K562 (cell line): ENCODE measurements at regions not wholly inside any gene's neighbourhood (a gene's known extent, or its start where the extent isn't known, plus 50 kb on each side); places are given as distances from the start of the nearest gene placed in this dataset.

Source experiments
- ATAC-seq: fragments of 200-7000 bp; cut with Tn5 transposase; 3 replicates; pipeline ENCODE4 v1.9.1; 2020; ENCODE audit warnings: moderate library complexity
- BruUV-seq: library from RNA; stranded (reverse); fragments of 400-500 nt; replicated peaks from 2 replicates; lab custom pipeline; 2021; lab: Mats Ljungman, UMichigan
- CTCF ChIA-PET: fragments of 300-600 bp; formaldehyde crosslinking; extraction: SDS; loops from one replicate; lab custom pipeline; 2021; ENCODE audit warnings: low intra/inter-chr PET ratio; lab: Yijun Ruan, JAX
- POLR2A ChIA-PET: fragments of 300-600, 350-650 bp; sonication (Branson Sonifier 250); formaldehyde crosslinking; extraction: SDS; loops from one replicate; lab custom pipeline; 2021; ENCODE audit warnings: antibody characterized with exemption, inconsistent platforms; lab: Yijun Ruan, JAX
- DNase-seq, 4 experiments: peaks; one replicate each; pipeline versions ENCODE4 v3.0.0 to v3.0.0-alpha.2; 2011 to 2018; ENCODE audit warnings: low spot score in 3 of 4, mixed read lengths in 3 of 4; ENCODE audit errors: extremely low read depth in 1 of 4
- FAIRE-seq: peaks from 2 replicates; lab custom pipeline; 2011; peaks lifted over from hg19 to GRCh38; lab: Jason Lieb, UNC
- H2AFZ ChIP-seq: 2 replicates; pipeline ENCODE4 v1.6.0; 2011; ENCODE audit warnings: low read depth, low read length, control low read depth, inconsistent platforms
- H3K27ac ChIP-seq: fragments of 200-600 bp; 3 replicates; pipeline ENCODE4 v1.8.0; 2011; ENCODE audit warnings: low read depth, mild to moderate bottlenecking, control low read depth, inconsistent platforms, low read length, moderate library complexity, mixed read lengths; ENCODE audit errors: extremely low read depth
- H3K27me3 ChIP-seq, 2 experiments: fragments of 300-600 bp in 1 of 2; 2 replicates in 1 of 2; 3 replicates in 1 of 2; pipeline versions ENCODE4 v1.6.0 to v1.8.0; 2011; ENCODE audit warnings: inconsistent platforms in 2 of 2, low read length in 2 of 2, mild to moderate bottlenecking in 1 of 2, mixed read lengths in 1 of 2, moderate library complexity in 1 of 2; ENCODE audit not compliant: control insufficient read depth in 2 of 2, insufficient read depth in 2 of 2
- H3K36me3 ChIP-seq: fragments of 300-600 bp; 3 replicates; pipeline ENCODE4 v1.8.0; 2011; ENCODE audit warnings: mild to moderate bottlenecking, low read length, inconsistent platforms; ENCODE audit not compliant: control insufficient read depth, insufficient read depth
- H3K4me1 ChIP-seq, 2 experiments: fragments of 200-600 bp in 1 of 2; replicated peaks in 1 of 2; 2 replicates in 1 of 2; 3 replicates in 1 of 2; pipeline versions ENCODE4 v1.5.1 to v1.8.0; 2011; ENCODE audit warnings: inconsistent platforms in 2 of 2, low read length in 2 of 2, mild to moderate bottlenecking in 1 of 2, mixed read lengths in 1 of 2, moderate library complexity in 1 of 2; ENCODE audit not compliant: control insufficient read depth in 2 of 2, insufficient read depth in 2 of 2
- H3K4me2 ChIP-seq: 2 replicates; pipeline ENCODE4 v1.6.1; 2011; ENCODE audit warnings: low read length, control low read depth, inconsistent platforms, mixed read lengths; ENCODE audit not compliant: insufficient read depth
- H3K4me3 ChIP-seq: fragments of 200-600 bp; sonication (generic), shearing (Covaris generic); 2 replicates; pipeline ENCODE4 v1.5.1; 2016; ENCODE audit warnings: control low read depth, inconsistent platforms
- H3K79me2 ChIP-seq: fragments of 200-600 bp; 3 replicates; pipeline ENCODE4 v1.8.0; 2011; ENCODE audit warnings: low read length, inconsistent platforms; ENCODE audit not compliant: control insufficient read depth, insufficient read depth
- H3K9ac ChIP-seq, 2 experiments: 2 replicates each; pipeline versions ENCODE4 v1.6.0 to v1.6.1; 2011; ENCODE audit warnings: low read depth in 2 of 2, low read length in 2 of 2, control low read depth in 1 of 2, inconsistent platforms in 1 of 2, mild to moderate bottlenecking in 1 of 2, mixed read lengths in 1 of 2; ENCODE audit not compliant: insufficient read depth in 1 of 2
- H3K9me1 ChIP-seq: one replicate; pipeline ENCODE4 v1.6.0; 2011; ENCODE audit warnings: inconsistent platforms, mild to moderate bottlenecking, low read length, moderate library complexity; ENCODE audit not compliant: control insufficient read depth, insufficient read depth
- H3K9me3 ChIP-seq: replicated peaks from 2 replicates; pipeline ENCODE4 v1.5.1; 2011; ENCODE audit warnings: low read depth, low read length, inconsistent platforms; ENCODE audit not compliant: control insufficient read depth, insufficient read depth
- H4K20me1 ChIP-seq: replicated peaks from 2 replicates; pipeline ENCODE4 v1.6.1; 2011; ENCODE audit warnings: low read length, inconsistent platforms, mixed read lengths; ENCODE audit not compliant: control insufficient read depth, insufficient read depth
- CHCHD3 ChIP-seq: fragments of 250-450 bp; sonication (Bioruptor Pico); IDR thresholded peaks from 2 replicates; pipeline ENCODE4 v2.1.2; 2022; ENCODE audit warnings: mild to moderate bottlenecking
- CREB5 ChIP-seq: fragments of 250-450 bp; sonication (Bioruptor Pico); IDR thresholded peaks from 2 replicates; pipeline ENCODE4 v1.5.0; 2020; ENCODE audit warnings: mild to moderate bottlenecking
- GABPA ChIP-seq: fragments of 200-800 bp; sonication (Bioruptor generic); conservative IDR thresholded peaks from 2 replicates; pipeline ENCODE4 v1.6.1; 2016; ENCODE audit warnings: low read depth, missing genetic modification characterization, missing compliant biosample characterization
- MNT ChIP-seq, 2 experiments: fragments of 450-650 bp; conservative IDR thresholded peaks; 2 replicates each; pipeline ENCODE4 v1.6.1; 2017; ENCODE audit warnings: mild to moderate bottlenecking in 2 of 2, moderate library complexity in 2 of 2
- NCOA1 ChIP-seq: fragments of 450-650 bp; IDR thresholded peaks from 2 replicates; pipeline ENCODE4 v1.6.1; 2016; ENCODE audit warnings: low read depth
- NR1H2 ChIP-seq: sonication (generic); formaldehyde crosslinking; IDR thresholded peaks from 2 replicates; pipeline ENCODE4 v1.4.0; 2020; ENCODE audit warnings: mild to moderate bottlenecking, missing genetic modification reagents
- POLR2A ChIP-seq: fragments of 450-650 bp; conservative IDR thresholded peaks from 2 replicates; pipeline ENCODE4 v1.6.1; 2016
- RNF2 ChIP-seq: sonication (generic); IDR thresholded peaks from 2 replicates; pipeline ENCODE4 v1.6.1; 2016
- TAF9B ChIP-seq: fragments of 450-650 bp; IDR thresholded peaks from 2 replicates; pipeline ENCODE4 v1.6.1; 2018; ENCODE audit warnings: mild to moderate bottlenecking; ENCODE audit not compliant: partially characterized antibody
- ZC3H11A ChIP-seq: IDR thresholded peaks from 2 replicates; pipeline ENCODE4 v1.6.1; 2012; ENCODE audit warnings: low read depth, low read length, improper control_type of control experiment
- ZFP30 ChIP-seq: fragments of 250-450 bp; sonication (Bioruptor Pico); IDR thresholded peaks from 2 replicates; pipeline ENCODE4 v1.8.0; 2022; ENCODE audit warnings: moderate library complexity, mild to moderate bottlenecking, inconsistent platforms, borderline replicate concordance
- ZNF347 ChIP-seq: fragments of 450-650 bp; formaldehyde crosslinking; IDR thresholded peaks from 2 replicates; pipeline ENCODE4 v1.4.0; 2020; ENCODE audit warnings: low read depth, mild to moderate bottlenecking, moderate library complexity
- WGBS: fragments of 100-300 bp; shearing (Covaris generic); methylation state at CpG from one replicate; pipeline ENCODE4 v1.1.6; 2016; ENCODE audit warnings: low coverage, mixed read lengths; ENCODE audit not compliant: insufficient coverage; ENCODE audit errors: missing lambda C conversion rate; 5-methylcytosine and 5-hydroxymethylcytosine counted together
- in situ Hi-C: fragments of 300-500 bp; cut with MboI; formaldehyde crosslinking; loops from 4 replicates; pipeline ENCODE4 v1.15.0; 2018; ENCODE audit warnings: inconsistent platforms, mixed read lengths
- intact Hi-C: fragments of 100-400 bp; cut with micrococcal nuclease; formaldehyde crosslinking; loops from 2 replicates; pipeline ENCODE4 v1.14.2; 2022
- TF ChIP-seq, protein P1 (sequence below): fragments of 450-650 bp; IDR thresholded peaks from 2 replicates; pipeline ENCODE4 v1.6.1; 2017; ENCODE audit warnings: antibody characterized with exemption, mild to moderate bottlenecking
- TF ChIP-seq, protein P2 (sequence below): fragments of 150-350 bp; IDR thresholded peaks from 2 replicates; pipeline ENCODE4 v1.6.1; 2014; ENCODE audit warnings: low read depth, mild to moderate bottlenecking, low read length, borderline replicate concordance

GRCh38 chr5:51495672-51496071 lies 112.4 kb downstream of the ISL1 start:
- no peaks in the 10 kb centered on the region for H3K4me1 ChIP-seq
- no peak overlapping the region for H3K9ac ChIP-seq
- DNase-seq (no peak), ATAC-seq (no peak), FAIRE-seq (no peak)
- H3K36me3 ChIP-seq: no peaks in the 10 kb centered on the region
- POLR2A ChIA-PET: no interaction called here
- intact Hi-C loops: no loop called here
- no peak overlapping the region for H3K4me3 ChIP-seq
- H2AFZ ChIP-seq: no peak overlapping the region
- H3K9me3 ChIP-seq: no peaks in the 10 kb centered on the region
- H4K20me1 ChIP-seq: no peaks in the 10 kb centered on the region
- no peak overlapping the region for H3K27ac ChIP-seq
- WGBS: 0% methylated on average over 2 of the region's 2 CpGs
- in situ Hi-C loops: no loop called here
- H3K79me2 ChIP-seq: no peaks in the 10 kb centered on the region
- H3K27me3 ChIP-seq: no peaks in the 10 kb centered on the region
- no peaks in the 10 kb centered on the region for H3K9me1 ChIP-seq
- no TSS peak for BruUV-seq
- CTCF ChIA-PET: no interaction called here
- H3K4me2 ChIP-seq: no peak overlapping the region
- TF ChIP-seq, protein P1, sequence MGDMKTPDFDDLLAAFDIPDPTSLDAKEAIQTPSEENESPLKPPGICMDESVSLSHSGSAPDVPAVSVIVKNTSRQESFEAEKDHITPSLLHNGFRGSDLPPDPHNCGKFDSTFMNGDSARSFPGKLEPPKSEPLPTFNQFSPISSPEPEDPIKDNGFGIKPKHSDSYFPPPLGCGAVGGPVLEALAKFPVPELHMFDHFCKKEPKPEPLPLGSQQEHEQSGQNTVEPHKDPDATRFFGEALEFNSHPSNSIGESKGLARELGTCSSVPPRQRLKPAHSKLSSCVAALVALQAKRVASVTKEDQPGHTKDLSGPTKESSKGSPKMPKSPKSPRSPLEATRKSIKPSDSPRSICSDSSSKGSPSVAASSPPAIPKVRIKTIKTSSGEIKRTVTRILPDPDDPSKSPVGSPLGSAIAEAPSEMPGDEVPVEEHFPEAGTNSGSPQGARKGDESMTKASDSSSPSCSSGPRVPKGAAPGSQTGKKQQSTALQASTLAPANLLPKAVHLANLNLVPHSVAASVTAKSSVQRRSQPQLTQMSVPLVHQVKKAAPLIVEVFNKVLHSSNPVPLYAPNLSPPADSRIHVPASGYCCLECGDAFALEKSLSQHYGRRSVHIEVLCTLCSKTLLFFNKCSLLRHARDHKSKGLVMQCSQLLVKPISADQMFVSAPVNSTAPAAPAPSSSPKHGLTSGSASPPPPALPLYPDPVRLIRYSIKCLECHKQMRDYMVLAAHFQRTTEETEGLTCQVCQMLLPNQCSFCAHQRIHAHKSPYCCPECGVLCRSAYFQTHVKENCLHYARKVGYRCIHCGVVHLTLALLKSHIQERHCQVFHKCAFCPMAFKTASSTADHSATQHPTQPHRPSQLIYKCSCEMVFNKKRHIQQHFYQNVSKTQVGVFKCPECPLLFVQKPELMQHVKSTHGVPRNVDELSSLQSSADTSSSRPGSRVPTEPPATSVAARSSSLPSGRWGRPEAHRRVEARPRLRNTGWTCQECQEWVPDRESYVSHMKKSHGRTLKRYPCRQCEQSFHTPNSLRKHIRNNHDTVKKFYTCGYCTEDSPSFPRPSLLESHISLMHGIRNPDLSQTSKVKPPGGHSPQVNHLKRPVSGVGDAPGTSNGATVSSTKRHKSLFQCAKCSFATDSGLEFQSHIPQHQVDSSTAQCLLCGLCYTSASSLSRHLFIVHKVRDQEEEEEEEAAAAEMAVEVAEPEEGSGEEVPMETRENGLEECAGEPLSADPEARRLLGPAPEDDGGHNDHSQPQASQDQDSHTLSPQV: no peak
- TF ChIP-seq POLR2A (no peak), ZC3H11A (no peak), GABPA (tag) (no peak), CHCHD3 (CRISPR knock-in tag) (no peak), NCOA1 (no peak), NR1H2 (no peak), TAF9B (no peak), ZNF347 (CRISPR knock-in tag) (no peak), RNF2 (no peak), CREB5 (CRISPR knock-in tag) (no peak), ZFP30 (no peak), MNT (conservative IDR thresholded peaks at IDR 0.05) (no peak)
- TF ChIP-seq, protein P2, sequence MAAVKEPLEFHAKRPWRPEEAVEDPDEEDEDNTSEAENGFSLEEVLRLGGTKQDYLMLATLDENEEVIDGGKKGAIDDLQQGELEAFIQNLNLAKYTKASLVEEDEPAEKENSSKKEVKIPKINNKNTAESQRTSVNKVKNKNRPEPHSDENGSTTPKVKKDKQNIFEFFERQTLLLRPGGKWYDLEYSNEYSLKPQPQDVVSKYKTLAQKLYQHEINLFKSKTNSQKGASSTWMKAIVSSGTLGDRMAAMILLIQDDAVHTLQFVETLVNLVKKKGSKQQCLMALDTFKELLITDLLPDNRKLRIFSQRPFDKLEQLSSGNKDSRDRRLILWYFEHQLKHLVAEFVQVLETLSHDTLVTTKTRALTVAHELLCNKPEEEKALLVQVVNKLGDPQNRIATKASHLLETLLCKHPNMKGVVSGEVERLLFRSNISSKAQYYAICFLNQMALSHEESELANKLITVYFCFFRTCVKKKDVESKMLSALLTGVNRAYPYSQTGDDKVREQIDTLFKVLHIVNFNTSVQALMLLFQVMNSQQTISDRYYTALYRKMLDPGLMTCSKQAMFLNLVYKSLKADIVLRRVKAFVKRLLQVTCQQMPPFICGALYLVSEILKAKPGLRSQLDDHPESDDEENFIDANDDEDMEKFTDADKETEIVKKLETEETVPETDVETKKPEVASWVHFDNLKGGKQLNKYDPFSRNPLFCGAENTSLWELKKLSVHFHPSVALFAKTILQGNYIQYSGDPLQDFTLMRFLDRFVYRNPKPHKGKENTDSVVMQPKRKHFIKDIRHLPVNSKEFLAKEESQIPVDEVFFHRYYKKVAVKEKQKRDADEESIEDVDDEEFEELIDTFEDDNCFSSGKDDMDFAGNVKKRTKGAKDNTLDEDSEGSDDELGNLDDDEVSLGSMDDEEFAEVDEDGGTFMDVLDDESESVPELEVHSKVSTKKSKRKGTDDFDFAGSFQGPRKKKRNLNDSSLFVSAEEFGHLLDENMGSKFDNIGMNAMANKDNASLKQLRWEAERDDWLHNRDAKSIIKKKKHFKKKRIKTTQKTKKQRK: no peak
